ENCODE measurements at regions not wholly inside any gene's neighbourhood (a gene's known extent, or its start where the extent isn't known, plus 50 kb on each side); places are given as distances from the start of the nearest gene placed in this dataset.

DNA sequence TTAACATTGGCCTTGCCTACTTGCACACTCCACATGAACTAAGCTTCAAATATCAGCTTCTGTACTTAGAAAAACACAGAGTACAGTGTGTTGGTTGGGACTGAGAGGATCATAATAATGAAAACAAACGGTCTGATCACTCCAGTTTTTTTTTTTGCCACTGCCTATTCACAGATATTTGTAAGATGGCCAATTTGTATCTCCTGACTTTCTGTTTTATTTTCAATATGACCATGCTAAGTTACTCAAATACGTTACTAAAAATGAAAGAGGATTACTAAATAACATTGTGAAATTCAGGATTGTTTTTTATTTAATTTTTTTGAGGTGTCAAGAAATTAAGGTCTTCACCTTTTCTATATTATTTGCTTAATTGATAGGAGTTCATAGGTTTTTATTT lies 595.1 kb downstream of the TUSC7 start:
- Histone ChIP-seq H4K91ac (replicated peaks; ENCODE audit: insufficient read length, low read length) (no peak overlapping the region), H3K4ac (replicated peaks; ENCODE audit: insufficient read length, low read depth, low read length) (no peak overlapping the region), H3K27me3 (replicated peaks in 1 of 4; ENCODE audit: control insufficient read depth in 3 of 4, extremely low read depth in 1 of 4, insufficient read depth in 3 of 4, low read length in 3 of 4) (no peaks in the 10 kb centered on the region), H4K8ac (ENCODE audit: extremely low read depth, insufficient read depth, low read length) (no peak overlapping the region), H3K27ac (ENCODE audit: low read depth, low read length) (no peak overlapping the region), H3K23me2 (ENCODE audit: low read depth, low read length) (no peaks in the 10 kb centered on the region), H3K79me2 (ENCODE audit: control insufficient read depth in 1 of 2, insufficient read depth in 2 of 2, low read length in 2 of 2) (no peaks in the 10 kb centered on the region), H4K5ac (ENCODE audit: insufficient read length, low read depth, low read length) (no peak overlapping the region), H2AFZ (ENCODE audit: low read length) (no peak overlapping the region), H2BK120ac (replicated peaks; ENCODE audit: low read depth, low read length) (no peak overlapping the region), H3K9ac (replicated peaks in 1 of 4; ENCODE audit: extremely low read depth in 1 of 4, low read depth in 3 of 4, low read length in 3 of 4) (no peak overlapping the region), H3K79me1 (ENCODE audit: low read depth, low read length) (no peaks in the 10 kb centered on the region), H3K18ac (ENCODE audit: extremely low read depth, low read length) (no peak overlapping the region), H3K23ac (ENCODE audit: insufficient read length) (no peak overlapping the region), H3K4me3 (ENCODE audit: extremely low read depth in 1 of 4, insufficient read depth in 2 of 4, low read depth in 3 of 4, low read length in 4 of 4) (no peak overlapping the region), H3K56ac (replicated peaks; ENCODE audit: insufficient read length, low read depth, low read length) (no peak overlapping the region), H3K14ac (ENCODE audit: insufficient read length) (no peak overlapping the region), H2BK12ac (ENCODE audit: low read depth, low read length) (no peak overlapping the region), H2BK5ac (ENCODE audit: low read depth, low read length) (no peak overlapping the region), H3K4me1 (replicated peaks in 1 of 4; ENCODE audit: control insufficient read depth in 3 of 4, insufficient read depth in 4 of 4, low read length in 3 of 4) (no peaks in the 10 kb centered on the region), H2BK15ac (ENCODE audit: low read length) (no peak overlapping the region), H3K36me3 (ENCODE audit: control insufficient read depth in 2 of 4, insufficient read depth in 4 of 4, low read length in 3 of 4) (no peaks in the 10 kb centered on the region), H4K20me1 (replicated peaks in 1 of 2; ENCODE audit: control insufficient read depth in 1 of 2, insufficient read depth in 2 of 2, low read length in 2 of 2) (no peaks in the 10 kb centered on the region), H3K9me3 (ENCODE audit: insufficient read depth in 2 of 2, low read depth in 1 of 2, low read length in 1 of 2) (no peaks in the 10 kb centered on the region), H2AK5ac (ENCODE audit: low read depth, low read length) (no peak overlapping the region), H2BK20ac (ENCODE audit: low read length) (no peak overlapping the region), H3K4me2 (ENCODE audit: insufficient read depth in 1 of 2, low read depth in 2 of 2, low read length in 2 of 2) (no peak overlapping the region)
- DNase-seq (ENCODE audit: low read depth in 1 of 2, low spot score in 2 of 2) (no peak), FAIRE-seq (no peak)
- TF ChIP-seq RBBP5 (IDR thresholded peaks at IDR 0.05; ENCODE audit: borderline replicate concordance, low read depth, low read length) (no peak), RAD21 (IDR thresholded peaks at IDR 0.05 in 1 of 2, conservative IDR thresholded peaks at IDR 0.05 in 1 of 2; ENCODE audit: low read depth in 2 of 2, low read length in 2 of 2) (no peak), EGR1 (IDR thresholded peaks at IDR 0.05; ENCODE audit: borderline replicate concordance, low read depth, low read length) (no peak)
- WGBS, 2 experiments (ENCODE audit: extremely low coverage in 1 of 2, insufficient coverage in 1 of 2, insufficient read length in 1 of 2, insufficient replicate concordance in 2 of 2, low coverage in 1 of 2, low lambda C conversion rate in 2 of 2, missing lambda C conversion rate in 1 of 2) = 82% methylated on average over 2 of the region's 2 CpGs; no CpG with 5 or more reads in 1 of the 2 experiments
- ChIA-PET CTCF (ENCODE audit: partially characterized antibody) (no interaction called here), POLR2A (ENCODE audit: partially characterized antibody) (no interaction called here)
